Iris pigment epithelial cell (primary cell): ENCODE measurements at regions not wholly inside any gene's neighbourhood (a gene's known extent, or its start where the extent isn't known, plus 50 kb on each side); places are given as distances from the start of the nearest gene placed in this dataset.

ENCODE experiments used
- DNase-seq: peaks from one replicate; pipeline ENCODE4 v3.0.0-alpha.2; 2011; ENCODE audit warnings: low read depth

DNA sequence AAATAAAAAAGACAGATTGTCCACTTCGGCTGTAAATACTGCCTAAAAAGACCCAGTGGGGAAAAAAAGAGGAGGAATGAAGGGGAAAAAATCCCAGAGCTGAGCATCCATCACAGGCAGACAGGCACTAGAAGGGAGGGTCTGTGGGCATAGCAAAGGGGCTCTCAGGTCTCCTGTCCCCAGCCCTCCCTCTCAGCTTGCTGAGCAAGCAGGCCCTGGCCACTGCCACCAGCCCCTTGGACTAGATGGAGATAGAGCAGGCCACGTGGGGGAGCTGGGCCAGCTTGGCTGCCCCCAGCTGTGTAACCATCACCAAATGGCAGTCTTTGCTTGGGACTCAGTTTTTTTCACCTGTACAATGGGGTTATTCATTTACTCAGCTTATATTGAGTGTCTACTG, 141.6 kb upstream of the UNC5B start:
- no peak for DNase-seq

DNA sequence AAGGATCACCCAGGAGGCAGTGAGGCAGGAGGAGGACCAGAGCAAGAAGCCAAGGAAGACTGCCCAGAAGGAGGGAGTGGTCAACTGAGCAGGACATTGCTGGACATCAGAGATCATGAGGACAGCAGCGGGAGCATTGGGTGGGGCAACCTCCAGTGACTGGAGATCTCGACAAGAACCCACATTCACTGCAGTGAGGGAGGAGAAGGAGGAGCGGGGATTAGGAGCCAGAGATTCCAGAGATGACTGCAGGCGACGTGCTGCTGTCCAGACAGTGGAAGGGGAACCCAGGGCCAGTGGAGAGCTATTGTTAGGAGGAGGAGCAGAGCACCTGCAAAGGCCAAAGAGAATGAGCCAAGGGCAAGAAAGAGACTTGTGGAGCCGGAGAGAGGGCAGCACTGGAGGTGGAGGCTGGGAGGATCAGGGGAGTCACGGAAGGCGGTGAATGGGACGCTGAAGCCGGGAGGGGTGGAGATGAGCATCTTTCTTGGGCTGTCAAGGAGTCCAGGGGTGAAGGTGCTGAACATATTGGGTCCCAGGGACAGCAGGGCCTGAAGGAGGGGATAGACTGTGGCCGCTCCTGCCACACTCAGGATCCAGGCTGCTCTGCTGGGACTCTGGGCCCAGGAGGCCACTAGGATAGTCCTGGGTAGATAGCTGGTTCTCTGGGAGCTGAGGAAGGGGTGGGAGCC, 140.1 kb upstream of the UNC5B start:
- DNase-seq: no peak

DNA sequence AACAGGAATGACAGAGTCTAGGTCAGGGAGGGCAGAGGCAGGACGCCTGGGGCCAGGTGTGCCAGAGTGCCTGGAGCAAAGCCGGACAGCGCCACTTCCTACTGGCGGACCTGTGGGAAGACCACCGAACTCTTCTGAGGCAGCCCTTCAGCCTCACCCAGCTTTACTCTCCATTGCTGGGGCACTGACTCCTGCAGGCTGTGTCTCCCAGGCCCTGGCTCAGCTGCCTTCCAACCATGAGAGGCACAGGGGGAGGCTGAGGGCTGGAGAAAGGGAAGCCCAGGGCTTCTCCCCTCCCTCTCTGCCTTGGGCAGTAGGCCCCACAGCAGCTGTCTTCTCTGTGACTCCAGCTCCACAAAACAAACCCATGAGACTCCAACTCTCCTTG, 139.6 kb upstream of the UNC5B start:
- DNase-seq: no peak

DNA sequence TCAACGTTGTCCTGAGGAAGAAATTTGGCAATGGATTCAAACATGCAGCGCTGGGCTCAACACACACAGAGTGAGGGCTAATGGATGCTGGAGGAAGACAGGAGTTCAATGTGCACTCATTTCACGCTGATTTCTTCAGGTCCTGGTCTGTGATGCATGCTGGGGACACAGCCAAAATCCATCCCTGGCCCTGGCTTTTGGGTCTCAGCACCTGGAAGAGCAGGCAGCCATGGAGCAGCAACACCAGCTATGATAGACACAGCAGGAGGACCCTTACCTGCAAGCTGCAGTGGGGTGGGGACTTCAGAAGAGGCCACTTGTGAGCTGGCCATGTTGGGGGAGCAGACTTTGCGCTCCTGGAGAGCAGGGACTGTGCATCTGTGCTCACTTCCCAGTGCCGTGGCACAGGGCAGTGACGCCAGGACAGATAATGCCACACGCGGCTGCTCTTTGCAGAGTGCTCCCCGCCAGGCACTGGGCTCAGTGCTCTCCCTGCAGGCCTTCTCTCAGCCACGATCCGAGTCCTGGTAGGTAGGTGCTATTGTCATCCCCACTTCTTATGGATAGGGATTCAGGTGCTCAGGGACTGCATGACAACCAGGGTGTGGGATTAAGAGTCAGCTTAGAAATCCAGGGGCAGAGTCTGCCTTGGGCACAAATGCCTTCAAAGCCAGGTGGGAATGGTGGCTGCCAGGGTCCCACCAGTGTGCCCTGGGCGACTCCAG, 138.8 kb upstream of the UNC5B start:
- DNase-seq: no peak

DNA sequence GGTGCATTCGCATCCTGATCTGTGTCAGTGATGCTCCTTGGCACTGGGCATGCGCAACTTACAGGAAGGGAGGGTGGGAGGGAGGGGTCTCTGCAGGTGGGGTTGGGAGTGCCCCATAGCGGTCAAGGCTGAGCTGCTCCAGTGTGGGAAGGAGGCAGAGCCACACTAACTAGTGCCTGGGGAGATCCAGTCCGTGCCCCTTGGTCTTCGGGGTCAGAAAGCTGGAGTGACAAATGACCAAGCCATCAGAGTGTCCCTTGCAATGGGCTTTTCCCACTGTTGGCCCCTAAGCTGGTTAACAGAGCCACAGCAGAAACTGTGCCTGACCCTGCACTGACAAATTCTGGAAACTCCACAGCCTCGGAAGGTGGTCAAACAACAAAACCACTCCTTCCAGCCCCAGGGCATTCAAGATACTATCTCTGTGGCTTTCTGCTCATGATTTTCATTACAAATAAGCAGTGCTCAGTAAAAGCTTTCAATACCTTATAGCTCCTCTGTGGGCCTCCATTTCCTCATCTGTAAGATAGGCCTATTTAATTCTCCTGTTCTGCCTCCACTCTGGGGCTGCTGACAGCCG, 138.1 kb upstream of the UNC5B start:
- DNase-seq: no peak

DNA sequence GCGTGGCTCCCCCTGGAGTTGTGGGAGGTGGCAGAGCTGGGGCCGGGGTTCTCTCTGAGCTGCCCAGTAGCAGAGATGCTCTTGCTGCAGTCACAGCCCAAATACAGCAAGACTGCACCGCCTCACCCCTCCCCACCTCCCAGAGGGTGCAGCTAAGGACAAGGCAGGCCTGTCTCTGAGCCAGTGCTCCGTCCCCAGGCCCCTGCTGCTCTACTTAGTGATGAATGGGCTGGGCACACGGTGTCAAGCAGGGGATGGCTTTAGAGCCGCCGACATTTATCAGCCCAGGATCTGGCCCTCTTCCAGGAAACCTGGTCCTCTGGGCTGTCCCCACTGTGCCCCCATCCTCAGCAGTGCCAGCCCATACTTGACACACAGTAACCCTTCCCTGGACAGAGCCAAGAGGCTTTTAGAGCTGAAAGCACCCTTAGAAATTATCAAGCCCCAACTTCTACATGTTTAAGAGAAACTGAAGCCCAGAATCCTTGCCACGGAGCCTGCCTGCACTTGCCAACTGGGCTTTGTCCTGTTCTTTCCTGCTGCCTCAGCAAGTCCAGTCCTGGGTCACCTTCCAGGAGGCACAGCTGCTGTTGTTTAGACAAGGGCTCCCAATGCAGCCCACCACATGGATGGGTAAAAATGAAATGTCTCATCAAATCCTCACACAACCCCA, 137.1 kb upstream of the UNC5B start:
- DNase-seq: no peak

DNA sequence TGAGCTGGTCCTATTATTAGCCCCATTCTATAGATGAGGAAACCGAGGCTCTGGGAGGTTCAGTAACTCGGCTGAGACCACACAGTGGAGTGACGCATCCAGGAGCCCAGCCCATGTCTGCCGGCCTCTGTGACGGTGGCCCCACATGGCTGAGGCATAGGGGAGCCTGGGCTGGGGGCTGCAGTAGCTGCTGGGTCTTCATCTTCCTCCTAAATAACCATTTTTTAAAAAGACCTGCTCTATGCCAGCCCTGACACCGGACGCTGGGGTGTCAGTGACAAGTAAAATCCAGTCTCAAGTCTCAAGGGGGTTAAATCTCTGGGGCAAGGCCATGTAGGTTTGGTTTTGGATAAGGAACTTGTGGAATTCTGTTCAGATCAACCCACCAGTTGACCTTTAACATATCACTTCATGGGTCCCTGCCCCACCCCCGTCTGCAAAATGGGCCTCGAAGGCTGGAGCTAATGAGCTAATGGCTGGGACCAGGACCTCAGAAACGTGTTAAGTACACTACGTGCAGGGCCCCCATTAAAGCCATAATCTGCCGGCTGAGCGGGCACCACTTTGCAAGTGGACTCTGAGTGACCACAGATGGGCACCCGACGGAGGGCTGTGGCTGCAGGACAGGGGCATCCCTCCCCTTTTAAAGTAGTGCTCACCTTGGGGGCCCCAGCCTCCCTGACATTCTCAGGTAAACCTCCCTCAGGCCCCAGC, 136.5 kb upstream of the UNC5B start:
- DNase-seq: no peak

DNA sequence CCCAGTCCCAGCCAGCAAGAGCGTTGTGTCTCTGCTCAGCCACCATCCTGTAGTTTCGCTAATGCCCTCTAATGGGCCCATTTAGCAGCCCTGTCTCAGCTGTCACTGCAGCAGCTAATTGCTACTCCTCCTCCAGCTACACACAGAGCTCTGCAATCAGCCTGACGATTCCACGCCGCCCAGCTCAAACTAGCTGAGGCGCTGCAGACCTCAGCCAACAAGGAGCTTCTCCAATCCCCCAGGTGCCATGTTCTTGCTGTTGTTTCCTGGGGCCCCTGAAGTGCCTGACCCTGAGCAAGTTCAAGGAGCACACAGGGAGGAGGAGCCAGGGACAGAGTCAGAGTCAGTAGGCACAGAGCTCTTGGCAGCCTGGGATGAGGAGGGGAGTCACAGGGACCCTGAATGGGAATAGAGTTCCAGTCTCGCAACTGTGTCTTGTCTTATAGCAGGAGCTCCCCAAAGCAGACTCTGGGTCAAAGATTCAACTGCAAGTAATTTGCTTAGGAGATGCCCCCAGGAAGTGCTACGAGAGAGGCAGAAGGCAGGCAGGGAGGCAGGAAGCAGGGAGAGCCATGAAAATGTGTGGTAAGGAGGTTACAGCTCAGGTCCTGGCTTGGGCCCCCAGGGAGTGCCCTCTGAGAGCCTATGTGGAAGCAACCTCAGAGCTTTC, 135.8 kb upstream of the UNC5B start:
- no peak for DNase-seq

DNA sequence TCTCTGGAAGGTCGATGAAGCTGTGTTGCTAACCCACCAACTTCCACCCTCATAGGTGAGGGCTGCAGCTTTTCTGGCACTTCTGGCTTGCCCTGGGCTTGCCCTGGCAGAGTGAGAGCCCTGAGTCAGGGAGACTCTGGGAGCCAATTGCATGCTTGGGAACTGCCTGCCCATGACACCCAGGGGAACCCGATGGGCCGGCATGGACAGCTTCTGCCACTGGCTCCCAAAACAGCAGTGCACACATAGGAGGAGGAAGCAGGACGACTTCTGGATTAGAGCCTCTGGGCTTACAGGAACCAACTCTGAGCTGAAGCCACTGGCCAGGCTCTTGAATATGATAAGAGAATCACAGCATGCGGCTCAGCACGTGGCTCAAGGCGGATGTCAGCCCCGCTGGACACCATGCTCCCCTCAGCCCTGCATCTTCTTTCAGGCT, 135.2 kb upstream of the UNC5B start:
- DNase-seq: no peak

DNA sequence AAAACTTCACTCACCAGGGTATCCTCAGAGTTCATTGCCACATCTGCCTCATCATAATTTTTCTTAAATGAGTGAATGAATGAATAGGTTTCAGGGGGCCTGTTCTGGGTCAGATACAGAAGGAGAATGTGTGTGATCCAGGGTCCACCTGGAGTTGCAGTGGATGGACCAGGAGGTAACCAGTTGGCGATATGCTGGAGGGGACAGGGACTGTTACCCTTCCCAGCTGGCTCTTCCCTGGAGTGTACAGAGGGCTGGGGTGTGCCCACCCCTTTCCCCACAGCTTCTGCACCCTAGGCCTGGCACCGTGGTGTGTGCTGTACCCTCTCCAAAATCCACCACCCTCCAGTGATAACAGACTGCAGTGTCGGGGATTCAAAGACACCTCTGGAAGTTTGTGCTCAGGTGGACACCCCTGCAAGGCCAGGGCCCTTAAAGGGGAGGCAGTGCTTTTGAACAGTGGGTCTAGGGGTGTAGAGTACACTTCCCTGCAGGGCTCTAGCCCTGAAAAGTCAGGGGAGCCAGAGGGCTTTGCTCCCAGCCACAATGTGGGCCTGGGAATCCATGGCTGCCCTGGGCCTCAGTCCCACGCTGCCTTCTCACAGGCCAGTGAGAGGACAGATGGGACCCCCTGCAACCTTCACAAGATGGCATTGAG, 134.4 kb upstream of the UNC5B start:
- no peak for DNase-seq

DNA sequence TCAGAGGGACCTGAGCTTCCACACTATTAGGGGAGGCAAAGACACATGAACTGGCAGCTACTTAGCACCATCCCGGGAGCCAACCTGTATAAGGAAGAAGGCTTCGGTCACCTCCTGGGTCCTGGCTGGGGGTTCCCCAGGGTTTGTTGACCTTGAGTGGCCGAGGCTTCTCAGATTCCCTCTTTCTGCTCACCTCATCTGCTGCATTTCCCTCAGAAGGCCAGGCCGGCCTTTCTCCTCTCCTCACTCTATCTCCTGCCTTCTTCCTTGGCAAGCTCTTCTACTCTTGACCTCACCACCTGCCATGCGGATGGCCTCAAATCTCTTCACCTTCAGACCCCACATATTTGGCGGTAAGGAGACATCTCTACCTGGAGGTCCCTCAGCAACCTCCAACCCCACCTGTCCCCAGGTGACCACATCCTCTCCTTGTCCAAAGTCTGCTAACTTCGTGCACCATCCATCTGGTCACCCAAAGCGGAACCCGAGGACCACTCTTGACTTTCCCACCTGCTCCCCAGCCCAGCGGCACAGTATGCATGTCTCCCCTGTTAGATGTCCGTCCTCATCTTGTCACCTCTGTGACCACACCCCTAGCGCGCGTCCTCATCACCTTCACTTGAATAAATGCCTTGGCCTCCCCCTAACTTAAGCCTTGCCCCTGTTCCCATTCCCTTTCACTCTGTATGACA, 133.8 kb upstream of the UNC5B start:
- no peak for DNase-seq

DNA sequence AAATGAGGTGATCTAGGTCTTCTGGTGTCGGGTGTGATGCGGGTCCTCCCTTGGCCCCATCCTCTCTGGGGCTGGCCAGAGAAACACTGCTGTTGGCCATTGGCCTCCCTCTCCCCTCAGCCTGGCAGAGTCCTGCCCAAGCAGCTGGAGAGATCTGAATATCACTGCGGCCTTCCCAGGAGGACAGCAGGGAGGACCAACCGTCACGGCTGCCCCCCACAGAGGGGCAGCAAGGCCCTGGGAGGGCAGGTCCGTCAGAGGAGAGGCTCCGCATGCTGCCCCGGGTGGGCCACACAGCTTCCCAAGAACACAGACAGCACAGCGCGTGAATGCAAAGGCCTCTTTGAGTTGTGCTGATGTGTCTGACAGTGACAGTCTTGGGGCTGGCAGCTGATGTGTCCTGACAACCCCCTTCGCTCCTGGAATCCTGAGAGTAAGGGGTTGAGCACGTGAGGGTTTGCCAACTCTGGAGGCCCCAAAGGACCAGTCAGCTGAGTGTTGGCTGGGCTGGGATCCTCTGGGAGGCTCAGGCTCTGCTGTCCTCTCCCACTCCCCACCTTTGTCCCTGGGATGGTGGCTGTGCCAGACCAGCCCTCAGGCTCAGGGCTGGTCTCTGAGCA, 132.5 kb upstream of the UNC5B start:
- no peak for DNase-seq

DNA sequence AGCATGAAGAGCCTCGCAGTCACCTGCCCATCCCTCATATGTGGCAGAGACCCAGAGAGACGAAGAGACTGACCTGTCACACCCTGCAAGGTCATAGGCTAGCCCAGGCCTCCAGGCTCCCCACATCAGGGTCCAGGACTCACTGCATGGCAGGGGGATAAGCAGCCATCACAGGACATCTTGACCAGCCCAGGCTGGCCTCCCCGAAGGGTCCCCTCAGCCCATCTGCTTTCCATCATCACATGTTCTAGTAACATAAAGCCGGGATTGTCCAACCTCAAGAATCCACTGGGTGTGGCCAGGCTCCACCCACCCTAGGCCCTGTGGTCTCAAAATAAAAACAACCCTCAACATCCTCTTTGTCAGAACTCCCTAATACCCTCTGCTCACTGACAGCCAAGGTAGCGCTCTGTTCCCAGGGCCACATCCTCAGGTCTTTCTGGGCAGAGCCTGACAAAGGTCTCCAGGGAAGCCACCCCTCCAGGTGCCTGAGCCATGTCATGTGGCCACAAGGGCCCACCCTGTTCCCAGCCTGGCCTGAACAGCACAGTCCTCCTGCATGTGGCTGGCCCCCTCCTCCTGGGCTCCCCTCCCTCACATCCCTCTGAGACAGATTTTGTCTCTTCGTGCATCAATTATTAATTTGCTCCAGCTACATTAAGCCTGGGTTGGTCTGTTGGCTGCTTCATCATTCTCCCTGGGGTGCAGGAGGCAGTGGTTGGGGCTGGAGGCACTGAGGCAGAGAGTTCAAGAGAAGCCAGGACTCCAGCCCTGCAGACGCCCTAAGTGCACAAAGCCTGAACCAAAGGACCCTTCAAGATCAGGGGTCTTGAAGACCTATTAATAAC, 131.8 kb upstream of the UNC5B start:
- DNase-seq: no peak

DNA sequence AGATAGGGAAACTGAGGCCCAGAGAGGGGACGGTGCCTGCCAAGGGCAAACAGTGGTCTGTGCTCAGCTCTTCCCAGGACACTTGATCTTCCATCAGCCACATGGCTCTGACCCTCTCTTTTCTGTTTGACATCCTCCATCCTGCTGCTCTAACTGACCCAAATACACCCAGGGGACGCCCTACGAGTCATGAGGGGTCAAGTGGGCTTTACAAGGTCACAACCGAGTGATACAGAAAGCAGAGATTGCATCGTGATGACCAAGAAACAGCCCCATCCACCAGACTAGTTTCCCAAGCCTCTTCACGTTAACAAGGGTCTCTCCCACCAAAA, 131.2 kb upstream of the UNC5B start:
- DNase-seq: no peak

DNA sequence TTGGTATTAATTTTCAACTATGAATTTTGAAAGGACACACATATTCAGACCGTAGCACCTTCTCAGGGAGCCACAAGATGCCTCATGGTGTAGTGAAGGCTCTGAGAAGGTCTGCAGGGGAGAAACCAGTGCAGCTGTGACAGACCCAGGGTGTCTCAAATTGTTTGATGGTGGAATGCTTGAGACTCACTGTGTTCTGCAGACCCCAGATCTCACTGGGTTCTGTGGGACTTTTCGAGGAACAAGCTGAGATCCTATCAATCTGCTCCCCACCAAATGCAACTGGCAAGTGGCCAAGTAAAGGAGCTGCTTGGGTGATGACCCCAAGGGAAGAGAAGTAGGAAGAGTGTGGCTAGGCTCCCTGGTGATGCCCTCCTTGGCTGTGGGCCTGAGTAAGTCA, 130.5 kb upstream of the UNC5B start:
- no peak for DNase-seq

DNA sequence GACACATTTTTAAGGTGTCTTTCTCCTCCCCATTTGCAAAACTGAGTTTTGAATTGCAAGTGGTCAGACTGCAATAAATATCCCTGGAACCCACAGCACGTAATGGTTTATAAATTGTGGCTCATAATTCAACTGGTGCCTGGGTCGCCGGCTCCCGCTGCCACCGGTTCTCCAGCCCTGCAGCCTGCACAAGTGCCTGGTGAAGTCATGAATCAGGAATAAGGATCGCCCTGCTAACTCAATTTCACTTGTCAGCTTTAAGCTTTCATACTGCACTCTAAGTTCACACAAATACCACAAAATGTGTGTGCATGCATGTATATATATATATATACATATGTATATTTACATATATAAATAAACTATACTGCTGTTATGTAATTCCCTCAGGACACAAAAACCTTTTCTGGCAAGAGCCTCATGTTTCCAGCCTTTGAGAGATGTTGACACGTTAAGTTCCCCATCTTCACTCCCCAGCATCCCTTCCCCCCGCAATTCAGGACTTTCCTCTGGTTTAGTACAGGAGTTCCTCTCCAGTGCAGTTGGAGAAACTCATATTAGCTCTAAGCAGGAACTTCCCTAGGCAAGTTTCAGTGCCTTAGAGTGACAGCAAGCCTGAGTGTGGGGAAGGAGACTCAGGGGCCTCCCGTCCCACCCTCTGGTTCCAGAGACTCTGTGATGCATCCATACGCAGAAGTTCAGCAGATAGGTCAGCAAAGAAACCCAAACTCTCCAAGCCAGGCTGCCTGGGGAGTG, 129.2 kb upstream of the UNC5B start:
- DNase-seq: no peak

DNA sequence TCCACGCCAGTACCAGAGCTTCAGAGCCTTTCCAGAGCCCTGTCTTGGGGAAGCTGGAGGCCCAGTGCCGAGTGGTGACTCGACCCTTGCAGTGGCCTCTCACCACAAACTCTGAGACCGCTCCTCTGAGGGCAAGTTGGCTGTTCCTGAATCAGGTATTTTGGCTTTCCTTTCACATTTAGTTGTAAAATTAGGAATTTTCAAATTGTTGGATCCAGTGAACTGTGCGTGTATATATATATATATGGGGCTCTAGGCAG, 128.7 kb upstream of the UNC5B start:
- no peak for DNase-seq

DNA sequence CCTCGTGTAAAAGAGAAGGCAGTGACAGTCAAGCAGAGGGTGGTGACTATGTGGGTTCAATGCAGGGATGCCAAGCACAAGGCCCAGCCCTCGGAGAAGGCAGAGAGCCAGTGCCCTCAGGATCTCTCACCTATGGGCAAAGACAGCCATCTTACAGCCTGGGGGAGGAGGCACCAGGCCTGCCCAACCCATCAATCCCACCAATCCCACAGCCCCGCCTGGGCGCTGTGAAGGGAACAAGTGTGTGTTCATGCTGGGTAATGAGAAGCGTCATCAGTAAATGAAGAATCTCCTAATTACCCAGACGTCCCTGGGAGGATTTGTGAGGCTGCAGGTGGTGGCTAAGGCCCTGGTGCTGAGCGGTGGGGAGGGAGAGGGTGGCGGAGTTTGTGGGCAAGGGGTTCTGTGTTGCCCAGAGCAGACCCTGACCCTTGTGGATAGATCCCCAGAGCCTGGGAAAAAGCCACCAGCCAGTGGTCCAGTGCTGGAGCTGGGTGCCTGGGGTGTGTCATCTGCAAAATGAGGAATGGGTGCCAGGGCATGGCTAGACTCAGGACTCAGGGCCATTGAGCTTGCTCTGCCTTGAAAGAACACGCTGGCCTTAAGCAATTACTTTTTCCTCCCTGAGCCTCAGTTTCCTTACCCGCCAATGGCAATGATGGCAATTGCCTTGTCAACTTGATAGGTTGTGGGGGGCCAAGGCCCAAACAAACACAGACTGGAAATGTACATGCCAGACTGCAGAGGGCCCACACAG, 128.1 kb upstream of the UNC5B start:
- DNase-seq: no peak
